Keratinocyte (primary cell): ENCODE measurements at regions not wholly inside any gene's neighbourhood (a gene's known extent, or its start where the extent isn't known, plus 50 kb on each side); places are given as distances from the start of the nearest gene placed in this dataset.

Experiments used
- EZH2 ChIP-seq: IDR thresholded peaks from one replicate; pipeline ENCODE4 v1.6.1; 2012; ENCODE audit warnings: inconsistent platforms, mild to moderate bottlenecking, low read length, moderate library complexity
- TF ChIP-seq, protein P1 (sequence below), 3 experiments: IDR thresholded peaks in 1 of 3; conservative IDR thresholded peaks in 1 of 3; optimal IDR thresholded peaks in 1 of 3; 2 replicates in 2 of 3; 3 replicates in 1 of 3; pipeline versions ENCODE3 to v1.5.1; 2011; ENCODE audit warnings: low read length in 3 of 3, mild to moderate bottlenecking in 3 of 3, moderate library complexity in 2 of 3, control low read depth in 1 of 3, inconsistent platforms in 1 of 3; ENCODE audit not compliant: insufficient read depth in 2 of 3; ENCODE audit errors: extremely low read depth in 1 of 3

DNA sequence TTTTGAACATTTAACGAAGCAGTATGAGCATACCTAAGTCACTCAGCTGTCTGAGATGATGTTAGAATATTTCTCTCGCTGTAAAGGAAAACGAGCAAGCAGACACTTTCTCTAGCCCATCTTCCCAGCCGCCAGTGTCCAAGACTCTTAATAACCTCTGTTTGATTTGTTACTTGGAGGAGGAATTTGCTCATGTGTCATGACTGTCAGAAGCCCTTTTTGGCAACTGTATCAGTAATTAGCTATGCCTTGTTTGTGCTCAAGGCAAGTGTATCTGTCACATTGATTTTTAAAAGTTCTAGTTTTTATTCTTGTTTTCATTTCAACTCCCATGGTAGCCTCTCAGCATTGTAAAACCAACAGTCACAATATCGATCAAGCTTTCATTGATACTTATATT lies 828.4 kb upstream of the SLC10A2 start:
- TF ChIP-seq, protein P1, sequence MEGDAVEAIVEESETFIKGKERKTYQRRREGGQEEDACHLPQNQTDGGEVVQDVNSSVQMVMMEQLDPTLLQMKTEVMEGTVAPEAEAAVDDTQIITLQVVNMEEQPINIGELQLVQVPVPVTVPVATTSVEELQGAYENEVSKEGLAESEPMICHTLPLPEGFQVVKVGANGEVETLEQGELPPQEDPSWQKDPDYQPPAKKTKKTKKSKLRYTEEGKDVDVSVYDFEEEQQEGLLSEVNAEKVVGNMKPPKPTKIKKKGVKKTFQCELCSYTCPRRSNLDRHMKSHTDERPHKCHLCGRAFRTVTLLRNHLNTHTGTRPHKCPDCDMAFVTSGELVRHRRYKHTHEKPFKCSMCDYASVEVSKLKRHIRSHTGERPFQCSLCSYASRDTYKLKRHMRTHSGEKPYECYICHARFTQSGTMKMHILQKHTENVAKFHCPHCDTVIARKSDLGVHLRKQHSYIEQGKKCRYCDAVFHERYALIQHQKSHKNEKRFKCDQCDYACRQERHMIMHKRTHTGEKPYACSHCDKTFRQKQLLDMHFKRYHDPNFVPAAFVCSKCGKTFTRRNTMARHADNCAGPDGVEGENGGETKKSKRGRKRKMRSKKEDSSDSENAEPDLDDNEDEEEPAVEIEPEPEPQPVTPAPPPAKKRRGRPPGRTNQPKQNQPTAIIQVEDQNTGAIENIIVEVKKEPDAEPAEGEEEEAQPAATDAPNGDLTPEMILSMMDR (optimal IDR thresholded peaks at IDR 0.05 in 1 of 3, IDR thresholded peaks at IDR 0.05 in 1 of 3, conservative IDR thresholded peaks at IDR 0.05 in 1 of 3; ENCODE audit: extremely low read depth in 1 of 3, insufficient read depth in 2 of 3, low read length in 3 of 3), result no peak
- no peak for TF ChIP-seq EZH2
